ENCODE measurements at regions not wholly inside any gene's neighbourhood (a gene's known extent, or its start where the extent isn't known, plus 50 kb on each side); places are given as distances from the start of the nearest gene placed in this dataset.
"Not testable (repeated sequence)": the region's sequence is repeated elsewhere in the genome, so short reads cannot be mapped to it uniquely, and the experiment has no call there.

GRCh38 chr14:95818581-95818980 is 58.1 kb upstream of the TUNAR start:
- no peak for DNase-seq (ENCODE audit: low read depth)

GRCh38 chr14:95817271-95817670 is 59.4 kb upstream of the TUNAR start:
- no peak for DNase-seq (ENCODE audit: low read depth)

DNA sequence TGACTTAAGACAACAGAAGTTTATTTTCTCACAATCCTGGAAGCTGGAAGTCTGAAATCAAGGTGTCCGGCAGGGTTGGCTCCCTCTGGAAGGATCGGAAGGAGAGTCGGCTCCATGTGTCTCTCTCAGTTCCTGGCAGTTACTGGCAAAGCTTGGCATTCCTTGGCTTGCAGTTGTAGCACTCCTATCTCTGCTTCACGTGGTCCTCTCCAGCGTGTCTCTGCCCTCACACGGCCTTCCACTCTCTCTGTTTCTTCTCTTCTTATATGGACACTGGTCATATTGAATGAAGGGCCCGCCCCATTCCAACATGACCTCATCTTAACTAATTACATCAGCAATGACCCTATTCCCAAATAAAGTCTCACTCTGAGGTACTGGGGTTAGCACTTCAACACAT is 60.1 kb upstream of the TUNAR start:
- DNase-seq (ENCODE audit: low read depth) = no peak

DNA sequence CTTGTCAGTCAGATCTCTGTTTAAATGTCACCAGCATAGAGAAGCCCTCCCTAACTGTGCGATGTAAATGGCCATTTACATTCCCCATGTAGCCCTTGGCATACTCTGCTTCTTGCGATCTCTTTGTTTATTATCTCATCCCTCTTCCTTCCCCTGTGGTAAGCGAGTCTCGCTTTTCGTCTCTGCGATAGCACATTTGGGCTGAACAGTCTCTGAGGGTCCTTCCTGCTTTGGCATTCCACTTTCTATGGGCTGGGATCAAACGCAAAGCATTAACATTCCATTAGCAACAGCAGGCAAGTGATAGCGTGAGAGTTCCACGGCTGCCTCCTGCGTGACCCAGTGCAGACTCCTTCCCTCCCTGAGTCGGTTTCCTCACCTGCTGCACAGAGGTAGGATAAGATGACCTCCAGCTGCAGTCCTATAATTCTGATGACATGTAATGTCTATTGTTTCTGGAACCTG is 61.4 kb upstream of the TUNAR start:
- DNase-seq (ENCODE audit: low read depth) = no peak

DNA sequence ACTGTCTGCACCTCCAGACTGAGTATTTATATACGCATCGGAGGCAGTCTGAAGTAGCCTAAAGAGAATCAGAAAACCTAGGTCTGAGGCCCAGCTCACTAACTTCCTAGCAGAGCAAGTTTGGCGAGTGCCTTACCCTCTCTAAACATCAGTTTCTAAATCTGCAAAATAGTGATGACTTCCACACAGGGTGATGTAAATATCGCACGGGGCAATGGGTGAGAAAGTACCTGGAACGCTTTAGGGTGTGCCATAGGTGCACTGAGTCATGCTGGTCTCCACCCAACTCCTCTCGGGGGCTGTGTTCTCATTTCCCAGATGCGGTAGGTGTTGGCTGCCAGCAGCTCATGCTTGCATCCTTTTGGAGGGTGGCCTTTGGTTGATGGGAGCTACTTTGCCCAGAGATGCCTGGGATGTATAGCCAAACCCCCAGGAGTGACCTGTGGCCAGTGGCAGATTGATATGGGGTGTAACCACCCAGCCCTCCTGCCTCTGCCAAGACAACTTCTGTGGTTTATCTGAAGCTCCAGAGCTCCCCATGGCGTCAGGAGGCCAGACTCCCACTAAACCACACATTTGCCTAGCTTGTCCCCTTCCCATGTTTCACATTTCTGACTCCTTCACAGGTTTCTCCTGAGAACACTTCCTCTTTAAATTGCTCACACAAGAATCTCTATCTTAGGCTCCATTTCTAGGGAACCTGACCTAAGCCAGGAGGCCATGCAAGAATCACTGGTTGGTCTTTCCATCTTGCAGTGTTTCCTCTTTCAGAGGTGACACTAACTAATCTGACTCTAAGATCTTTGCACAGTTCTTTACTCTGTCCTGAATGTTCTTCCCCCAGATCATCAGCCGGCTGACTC is 62.0 kb upstream of the TUNAR start:
- DNase-seq (ENCODE audit: low read depth) = no peak

DNA sequence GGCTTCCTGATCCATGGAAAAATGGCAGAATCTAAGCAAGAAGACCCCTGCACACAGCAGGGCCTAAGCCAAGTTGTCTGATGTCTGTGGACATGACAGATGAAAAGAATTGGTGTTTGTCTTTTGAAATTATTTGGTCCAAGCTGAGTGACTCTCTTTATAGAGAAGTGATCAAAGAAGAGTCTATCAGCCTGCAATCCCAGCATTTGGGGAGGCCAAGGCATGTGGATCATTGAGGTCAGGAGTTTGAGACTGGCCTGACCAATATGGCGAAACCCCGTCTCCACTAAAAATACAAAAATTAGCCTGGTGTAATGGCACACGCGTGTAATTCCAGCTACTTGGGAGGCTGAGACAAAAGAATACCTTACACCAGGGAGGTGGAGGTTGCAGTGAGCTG is 64.8 kb upstream of the TUNAR start:
- DNase-seq (ENCODE audit: low read depth) = no peak

DNA sequence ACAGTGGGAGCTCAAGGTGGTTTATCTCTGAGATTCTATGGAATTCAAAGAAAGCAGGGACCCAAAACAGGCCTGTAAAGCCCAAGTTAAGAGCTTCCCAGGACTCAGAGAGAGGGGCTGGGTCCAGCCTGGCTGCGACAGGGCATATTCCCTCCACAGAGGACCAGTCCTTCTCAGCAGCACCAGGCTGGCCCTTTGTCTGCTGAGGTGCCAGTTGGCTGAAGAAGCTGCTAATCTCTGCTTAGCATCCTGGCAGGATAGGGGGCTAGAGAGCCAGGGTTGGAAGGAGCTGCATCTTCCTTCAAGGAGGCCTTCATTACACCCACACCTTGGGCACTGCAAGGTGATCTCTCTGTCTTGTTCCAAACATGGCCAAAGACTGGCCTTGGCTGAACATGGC is 68.3 kb upstream of the TUNAR start:
- no peak for DNase-seq (ENCODE audit: low read depth)

GRCh38 chr14:95796788-95797187 is 79.8 kb upstream of the TUNAR start:
- DNase-seq (ENCODE audit: low read depth) = no peak

DNA sequence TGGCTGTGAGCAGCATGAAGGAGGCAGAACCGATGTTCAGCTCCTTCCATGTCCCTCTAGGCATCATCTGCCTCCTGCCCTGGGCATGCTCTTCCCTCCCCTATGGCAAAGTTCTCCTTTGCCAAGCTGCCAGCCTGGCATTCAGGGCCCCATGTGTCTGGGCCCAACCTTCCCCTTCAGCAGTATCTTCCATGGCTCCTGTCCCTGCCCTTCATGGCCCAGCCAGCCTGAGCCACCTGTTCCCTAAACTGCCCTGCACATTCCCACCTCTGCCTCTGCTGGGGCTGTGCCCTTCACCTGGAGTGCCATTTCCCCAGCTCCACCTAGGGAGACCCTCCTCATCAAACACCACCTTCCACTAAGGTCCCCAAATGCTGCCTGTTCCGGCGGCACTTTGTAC is 74.0 kb upstream of the TCL1A start:
- DNase-seq (ENCODE audit: low read depth) = no peak

DNA sequence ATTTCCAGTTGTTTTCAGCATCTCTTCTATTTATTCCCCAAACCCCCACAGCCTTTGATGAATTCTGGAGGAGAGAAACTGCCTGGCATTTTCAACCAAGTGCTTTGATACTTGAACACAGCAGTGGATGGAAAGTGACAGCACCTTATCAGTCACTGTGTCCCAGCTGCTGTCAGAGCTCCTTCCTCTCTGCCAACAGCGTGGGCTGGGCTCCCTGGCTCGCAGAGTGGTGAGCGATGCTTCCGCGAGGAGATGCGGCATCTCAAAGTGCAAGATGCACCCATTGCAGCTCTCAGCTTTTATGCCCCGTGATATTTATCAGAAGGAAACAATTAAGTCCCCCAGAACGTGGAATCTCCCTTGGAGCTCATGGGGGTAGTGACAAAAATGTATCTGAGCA is 72.6 kb upstream of the TCL1A start:
- no peak for DNase-seq (ENCODE audit: low read depth)

DNA sequence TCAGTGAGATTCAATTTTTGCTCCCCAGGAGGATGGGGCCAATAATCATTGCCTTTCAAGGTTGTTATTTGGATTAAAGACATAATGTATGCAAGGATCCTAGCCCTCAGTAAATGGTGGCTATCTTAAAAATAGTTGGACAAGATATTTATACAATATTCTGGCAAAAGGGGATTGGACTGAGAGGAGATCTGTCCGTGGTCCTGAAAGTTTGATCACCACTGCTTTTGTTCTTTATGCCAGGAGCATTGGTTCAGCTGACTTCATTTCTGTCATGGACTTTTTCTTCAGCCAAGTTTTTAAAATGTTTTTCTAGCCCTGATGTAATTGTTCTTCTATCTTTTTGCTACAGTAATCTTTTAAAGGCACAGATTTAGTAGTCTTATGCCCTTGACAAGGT is 70.2 kb upstream of the TCL1A start:
- no peak for DNase-seq (ENCODE audit: low read depth)

- no peak for DNase-seq (ENCODE audit: low read depth)
Measured at GRCh38 chr14:95776798-95777534, 63.0 kb upstream of the TCL1A start.

DNA sequence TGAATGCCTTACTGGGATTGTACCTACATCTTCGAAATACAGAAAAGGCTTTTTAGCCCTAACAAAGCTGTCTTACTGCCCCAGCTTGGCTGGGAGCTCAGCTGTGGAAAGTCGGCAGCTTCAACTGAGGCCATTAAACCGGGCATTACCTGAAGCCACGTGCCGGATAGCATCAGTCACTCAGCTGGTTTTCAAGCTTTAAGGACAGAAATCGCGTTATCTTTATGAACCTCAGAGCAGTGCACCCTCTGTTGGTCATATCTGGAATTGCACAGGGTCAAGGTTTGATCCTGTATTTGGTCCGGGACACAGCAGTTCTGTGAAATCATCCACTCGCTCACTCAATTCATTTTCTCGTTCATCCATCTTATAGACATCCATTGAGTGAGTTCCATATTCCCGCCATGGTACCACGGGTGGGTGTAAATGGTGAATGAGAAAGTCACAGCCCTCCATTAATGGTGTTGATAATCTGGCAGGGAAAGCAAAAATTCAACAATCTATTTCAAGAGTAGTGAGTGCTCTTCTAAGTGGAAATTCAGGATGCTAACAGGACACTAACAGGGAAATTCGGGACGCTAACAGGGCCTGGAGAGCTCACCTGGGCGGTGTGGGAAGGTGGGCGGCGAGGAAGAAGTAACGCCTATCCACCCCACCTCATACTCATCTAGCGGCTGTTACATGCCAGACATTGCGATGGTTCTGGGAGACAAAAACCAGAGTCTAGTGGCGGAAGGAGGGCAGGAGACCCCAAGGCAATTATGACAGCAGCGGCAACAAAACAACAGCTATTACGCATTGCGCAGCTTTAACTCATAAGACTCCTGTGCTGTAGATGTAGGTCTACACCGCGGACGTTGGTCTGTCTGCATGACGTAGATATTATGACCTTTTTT is 60.6 kb upstream of the TCL1A start:
- peak; percentile 38 for DNase-seq (ENCODE audit: low read depth)

DNA sequence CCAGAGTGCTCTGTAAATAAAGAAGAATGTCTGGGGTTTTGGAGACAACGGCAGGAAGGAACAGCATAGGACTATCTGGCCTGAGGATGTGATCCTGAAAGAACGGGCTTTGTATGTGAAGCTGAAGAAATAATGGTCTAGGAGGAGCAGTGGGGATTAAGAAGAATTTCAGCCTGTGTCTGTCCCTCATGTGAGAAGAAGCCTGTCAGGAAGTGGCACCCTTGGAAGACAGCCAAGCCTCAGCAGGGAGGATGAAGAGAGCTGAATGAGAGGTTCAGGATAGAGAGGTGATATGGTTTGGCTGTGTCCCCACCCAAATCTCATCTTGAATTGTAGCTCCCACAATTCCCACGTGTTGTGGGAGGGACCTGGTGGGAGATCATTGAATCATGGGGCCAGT is 56.9 kb upstream of the TCL1A start:
- no peak for DNase-seq (ENCODE audit: low read depth)

- no peak for DNase-seq (ENCODE audit: low read depth)
Measured at GRCh38 chr14:95769976-95770375, 56.1 kb upstream of the TCL1A start.

DNA sequence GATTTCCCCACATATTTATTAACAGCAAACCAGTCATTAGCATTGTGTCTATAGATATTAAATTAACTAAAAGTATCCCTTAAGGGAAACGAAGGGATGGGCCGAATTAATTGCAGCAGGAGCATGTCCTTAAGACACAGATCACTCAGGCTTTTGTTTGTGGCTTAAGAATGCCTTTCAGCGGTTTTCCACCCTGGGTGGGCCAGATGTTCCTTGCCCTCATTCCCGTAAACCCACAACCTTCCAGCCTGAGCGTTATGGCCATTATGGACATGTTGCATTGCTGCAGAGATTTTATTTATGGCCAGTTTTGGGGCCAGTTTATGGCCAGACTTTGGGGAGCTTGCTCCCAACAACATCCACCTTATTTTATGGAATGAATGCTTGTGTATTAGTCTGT is 55.5 kb upstream of the TCL1A start:
- DNase-seq (ENCODE audit: low read depth) = not testable (repeated sequence)

GRCh38 chr14:95765051-95765450 is 51.1 kb upstream of the TCL1A start:
- DNase-seq (ENCODE audit: low read depth) = no peak

DNA sequence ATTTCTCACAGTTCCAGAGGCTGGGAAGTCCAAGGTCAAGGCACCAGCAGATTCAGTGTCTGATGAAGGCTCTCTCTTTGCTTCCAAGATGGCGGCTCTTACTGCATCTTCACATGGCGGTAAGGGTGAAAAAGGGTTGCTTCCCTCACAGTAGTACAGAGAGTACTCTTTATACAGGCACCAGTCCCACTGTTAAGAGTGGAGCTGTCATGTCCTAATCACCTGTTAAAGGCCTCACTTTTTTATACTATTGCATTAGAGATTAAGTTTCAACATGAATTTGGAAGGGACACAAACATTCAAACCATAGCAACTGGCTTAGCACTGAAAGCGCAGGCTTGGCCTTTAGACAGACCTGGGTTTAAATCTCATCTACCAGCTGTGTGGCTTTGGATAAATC is 50.0 kb upstream of the TCL1A start:
- no peak for DNase-seq (ENCODE audit: low read depth)
